OCI-LY3 (cell line): ENCODE measurements at regions not wholly inside any gene's neighbourhood (a gene's known extent, or its start where the extent isn't known, plus 50 kb on each side); places are given as distances from the start of the nearest gene placed in this dataset.

Experiments
- CTCF ChIP-seq: fragments of 200-600, 300-600 bp; sonication (generic); IDR thresholded peaks from 2 replicates; pipeline ENCODE4 v1.5.1; 2014; ENCODE audit warnings: antibody characterized with exemption, low read length, low read depth
- EZH2phosphoT487 ChIP-seq: fragments of 200-600 bp; shearing (Covaris generic); IDR thresholded peaks from 2 replicates; pipeline ENCODE4 v1.6.1; 2018; ENCODE audit warnings: antibody characterized with exemption, mixed run types, low read depth

- TF ChIP-seq CTCF (no peak), EZH2phosphoT487 (no peak)
Observed at GRCh38 chr7:131274986-131275385, 52.7 kb upstream of the MKLN1 start.
